ENCODE measurements at regions not wholly inside any gene's neighbourhood (a gene's known extent, or its start where the extent isn't known, plus 50 kb on each side); places are given as distances from the start of the nearest gene placed in this dataset.

GRCh38 chr10:90530521-90530920, 327.3 kb downstream of the HTR7 start:
- DNase-seq: no peak

GRCh38 chr10:90557385-90557784, 300.5 kb downstream of the HTR7 start:
- no peak for DNase-seq

GRCh38 chr10:90560331-90560730, 297.5 kb downstream of the HTR7 start:
- no peak for DNase-seq

GRCh38 chr10:90561666-90562065, 296.2 kb downstream of the HTR7 start:
- DNase-seq: no peak

- DNase-seq: no peak
These were observed 286.2 kb downstream of the HTR7 start for GRCh38 chr10:90571481-90572258.

- no peak for DNase-seq
These were observed 282.7 kb downstream of the HTR7 start for GRCh38 chr10:90575125-90575524.

GRCh38 chr10:90577569-90577968, 280.3 kb downstream of the HTR7 start:
- no peak for DNase-seq

- no peak for DNase-seq
These were observed 278.1 kb downstream of the HTR7 start for GRCh38 chr10:90579602-90580242.

GRCh38 chr10:90583416-90583815, 274.4 kb downstream of the HTR7 start:
- no peak for DNase-seq

GRCh38 chr10:90587081-90587491, 270.8 kb downstream of the HTR7 start:
- no peak for DNase-seq

- DNase-seq: no peak
These were observed 270.3 kb downstream of the HTR7 start for GRCh38 chr10:90587561-90587960.

GRCh38 chr10:90588222-90588621, 269.6 kb downstream of the HTR7 start:
- no peak for DNase-seq

- DNase-seq: no peak
These were observed 268.0 kb downstream of the HTR7 start for GRCh38 chr10:90589825-90590224.

GRCh38 chr10:90591629-90592028, 266.2 kb downstream of the HTR7 start:
- DNase-seq: no peak

- DNase-seq: no peak
These were observed 265.1 kb downstream of the HTR7 start for GRCh38 chr10:90592638-90593302.

GRCh38 chr10:90598513-90598912, 259.3 kb downstream of the HTR7 start:
- no peak for DNase-seq

- DNase-seq: no peak
These were observed 254.8 kb downstream of the HTR7 start for GRCh38 chr10:90602862-90603610.

GRCh38 chr10:90604636-90605035, 253.2 kb downstream of the HTR7 start:
- DNase-seq: no peak

GRCh38 chr10:90605506-90605905, 252.3 kb downstream of the HTR7 start:
- no peak for DNase-seq

- no peak for DNase-seq
These were observed 245.6 kb downstream of the HTR7 start for GRCh38 chr10:90612276-90612675.

GRCh38 chr10:90614631-90615030, 243.2 kb downstream of the HTR7 start:
- no peak for DNase-seq

- DNase-seq: no peak
These were observed 236.3 kb downstream of the HTR7 start for GRCh38 chr10:90621577-90621976.

GRCh38 chr10:90635111-90635765, 222.6 kb downstream of the HTR7 start:
- no peak for DNase-seq
